ENCODE measurements at regions not wholly inside any gene's neighbourhood (a gene's known extent, or its start where the extent isn't known, plus 50 kb on each side); places are given as distances from the start of the nearest gene placed in this dataset.

DNA sequence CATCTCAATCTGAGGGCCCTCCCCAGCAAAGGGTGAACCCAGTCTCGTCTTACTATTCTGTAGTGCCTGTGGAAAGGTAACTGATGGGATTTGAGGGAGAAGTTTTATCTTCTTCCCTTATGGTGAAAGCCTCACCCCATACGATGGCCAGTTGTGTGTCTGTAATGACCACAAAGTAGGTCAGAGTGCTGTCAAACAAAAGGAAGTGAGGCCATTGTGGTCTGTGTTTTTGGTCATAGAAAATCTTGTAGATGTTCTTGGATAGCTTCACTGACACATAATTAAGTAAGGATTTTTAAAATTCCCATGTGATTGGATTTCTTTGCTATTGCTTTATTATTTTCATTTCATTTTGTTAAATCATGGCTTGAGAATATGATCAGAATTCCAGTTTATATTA, 505.1 kb upstream of the KLF4 start:
- TF ChIP-seq, protein P1, sequence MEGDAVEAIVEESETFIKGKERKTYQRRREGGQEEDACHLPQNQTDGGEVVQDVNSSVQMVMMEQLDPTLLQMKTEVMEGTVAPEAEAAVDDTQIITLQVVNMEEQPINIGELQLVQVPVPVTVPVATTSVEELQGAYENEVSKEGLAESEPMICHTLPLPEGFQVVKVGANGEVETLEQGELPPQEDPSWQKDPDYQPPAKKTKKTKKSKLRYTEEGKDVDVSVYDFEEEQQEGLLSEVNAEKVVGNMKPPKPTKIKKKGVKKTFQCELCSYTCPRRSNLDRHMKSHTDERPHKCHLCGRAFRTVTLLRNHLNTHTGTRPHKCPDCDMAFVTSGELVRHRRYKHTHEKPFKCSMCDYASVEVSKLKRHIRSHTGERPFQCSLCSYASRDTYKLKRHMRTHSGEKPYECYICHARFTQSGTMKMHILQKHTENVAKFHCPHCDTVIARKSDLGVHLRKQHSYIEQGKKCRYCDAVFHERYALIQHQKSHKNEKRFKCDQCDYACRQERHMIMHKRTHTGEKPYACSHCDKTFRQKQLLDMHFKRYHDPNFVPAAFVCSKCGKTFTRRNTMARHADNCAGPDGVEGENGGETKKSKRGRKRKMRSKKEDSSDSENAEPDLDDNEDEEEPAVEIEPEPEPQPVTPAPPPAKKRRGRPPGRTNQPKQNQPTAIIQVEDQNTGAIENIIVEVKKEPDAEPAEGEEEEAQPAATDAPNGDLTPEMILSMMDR (IDR thresholded peaks at IDR 0.05), result no peak
- TF ChIP-seq POLR2A (IDR thresholded peaks at IDR 0.05) (no peak), POLR2AphosphoS5 (IDR thresholded peaks at IDR 0.05; ENCODE audit: insufficient read depth in 1 of 2, low read depth in 1 of 2) (no peak)

All from vagina (tissue), 2 donors.